DND-41 (cell line): ENCODE measurements at regions not wholly inside any gene's neighbourhood (a gene's known extent, or its start where the extent isn't known, plus 50 kb on each side); places are given as distances from the start of the nearest gene placed in this dataset.

Experiments
- ATAC-seq: fragments of 200-7000 bp; cut with Tn5 transposase; 3 replicates; pipeline ENCODE4 v1.9.1; 2021; ENCODE audit warnings: low read depth; ENCODE audit not compliant: insufficient read depth
- DNase-seq: peaks from one replicate; pipeline ENCODE4 v3.0.0-alpha.2; 2020
- H2AFZ ChIP-seq: 2 replicates; pipeline ENCODE4 v1.6.0; 2012; ENCODE audit warnings: low read depth, low read length
- H3K27ac ChIP-seq: 2 replicates; pipeline ENCODE4 v1.5.1; 2012; ENCODE audit warnings: low read length, inconsistent platforms
- H3K27me3 ChIP-seq: fragments of 200-600 bp; sonication (generic); 2 replicates; pipeline ENCODE4 v1.6.0; 2012; ENCODE audit warnings: low read length, mild to moderate bottlenecking, inconsistent platforms; ENCODE audit not compliant: insufficient read depth, poor library complexity
- H3K36me3 ChIP-seq: 2 replicates; pipeline ENCODE4 v1.5.1; 2012; ENCODE audit warnings: low read length, inconsistent platforms; ENCODE audit not compliant: insufficient read depth
- H3K4me1 ChIP-seq: 2 replicates; pipeline ENCODE4 v1.5.1; 2012; ENCODE audit warnings: mild to moderate bottlenecking, low read length; ENCODE audit not compliant: insufficient read depth
- H3K4me2 ChIP-seq: 2 replicates; pipeline ENCODE4 v1.6.0; 2012; ENCODE audit warnings: mild to moderate bottlenecking, moderate library complexity, low read length, inconsistent platforms; ENCODE audit not compliant: insufficient read depth
- H3K4me3 ChIP-seq, 2 experiments: fragments of 200-600 bp in 1 of 2; shearing (Covaris generic) in 1 of 2; 2 replicates each; pipeline ENCODE4 v1.5.1; 2012 to 2016; ENCODE audit warnings: inconsistent platforms in 2 of 2, low read length in 2 of 2, mild to moderate bottlenecking in 2 of 2, low read depth in 1 of 2, moderate library complexity in 1 of 2
- H3K79me2 ChIP-seq: 2 replicates; pipeline ENCODE4 v1.6.0; 2012; ENCODE audit warnings: low read length, inconsistent platforms; ENCODE audit not compliant: insufficient read depth
- H3K9ac ChIP-seq: 2 replicates; pipeline ENCODE4 v1.6.0; 2012; ENCODE audit warnings: low read depth, mild to moderate bottlenecking, inconsistent platforms, low read length, moderate library complexity
- H3K9me3 ChIP-seq: 2 replicates; pipeline ENCODE4 v1.5.1; 2012; ENCODE audit warnings: low read length, moderate library complexity, mild to moderate bottlenecking, inconsistent platforms; ENCODE audit not compliant: insufficient read depth, severe bottlenecking
- H4K20me1 ChIP-seq: 2 replicates; pipeline ENCODE4 v1.6.0; 2012; ENCODE audit warnings: low read length; ENCODE audit not compliant: insufficient read depth
- EZH2 ChIP-seq: IDR thresholded peaks from 3 replicates; pipeline ENCODE4 v1.6.1; 2012; ENCODE audit warnings: borderline replicate concordance, low read depth, mild to moderate bottlenecking, moderate library complexity, low read length, inconsistent platforms; ENCODE audit not compliant: severe bottlenecking
- TF ChIP-seq, protein P1 (sequence below): IDR thresholded peaks from 2 replicates; pipeline ENCODE4 v1.5.1; 2012; ENCODE audit warnings: borderline replicate concordance, low read length, moderate library complexity, mild to moderate bottlenecking; ENCODE audit not compliant: poor library complexity, severe bottlenecking; ENCODE audit errors: extremely low read depth

- Histone ChIP-seq H3K4me1 (no peaks in the 10 kb centered on the region), H4K20me1 (no peaks in the 10 kb centered on the region), H3K9me3 (no peaks in the 10 kb centered on the region), H3K4me2 (no peak overlapping the region), H3K27me3 (no peaks in the 10 kb centered on the region), H3K36me3 (no peaks in the 10 kb centered on the region), H3K9ac (no peak overlapping the region), H3K27ac (no peak overlapping the region), H3K4me3 (no peak overlapping the region), H3K79me2 (no peaks in the 10 kb centered on the region), H2AFZ (no peak overlapping the region)
- ATAC-seq (no peak), DNase-seq (no peak)
- TF ChIP-seq, protein P1, sequence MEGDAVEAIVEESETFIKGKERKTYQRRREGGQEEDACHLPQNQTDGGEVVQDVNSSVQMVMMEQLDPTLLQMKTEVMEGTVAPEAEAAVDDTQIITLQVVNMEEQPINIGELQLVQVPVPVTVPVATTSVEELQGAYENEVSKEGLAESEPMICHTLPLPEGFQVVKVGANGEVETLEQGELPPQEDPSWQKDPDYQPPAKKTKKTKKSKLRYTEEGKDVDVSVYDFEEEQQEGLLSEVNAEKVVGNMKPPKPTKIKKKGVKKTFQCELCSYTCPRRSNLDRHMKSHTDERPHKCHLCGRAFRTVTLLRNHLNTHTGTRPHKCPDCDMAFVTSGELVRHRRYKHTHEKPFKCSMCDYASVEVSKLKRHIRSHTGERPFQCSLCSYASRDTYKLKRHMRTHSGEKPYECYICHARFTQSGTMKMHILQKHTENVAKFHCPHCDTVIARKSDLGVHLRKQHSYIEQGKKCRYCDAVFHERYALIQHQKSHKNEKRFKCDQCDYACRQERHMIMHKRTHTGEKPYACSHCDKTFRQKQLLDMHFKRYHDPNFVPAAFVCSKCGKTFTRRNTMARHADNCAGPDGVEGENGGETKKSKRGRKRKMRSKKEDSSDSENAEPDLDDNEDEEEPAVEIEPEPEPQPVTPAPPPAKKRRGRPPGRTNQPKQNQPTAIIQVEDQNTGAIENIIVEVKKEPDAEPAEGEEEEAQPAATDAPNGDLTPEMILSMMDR: no peak
- no peak for TF ChIP-seq EZH2
Measured at GRCh38 chr1:88394958-88395357, 289.1 kb upstream of the PKN2 start.

DNA sequence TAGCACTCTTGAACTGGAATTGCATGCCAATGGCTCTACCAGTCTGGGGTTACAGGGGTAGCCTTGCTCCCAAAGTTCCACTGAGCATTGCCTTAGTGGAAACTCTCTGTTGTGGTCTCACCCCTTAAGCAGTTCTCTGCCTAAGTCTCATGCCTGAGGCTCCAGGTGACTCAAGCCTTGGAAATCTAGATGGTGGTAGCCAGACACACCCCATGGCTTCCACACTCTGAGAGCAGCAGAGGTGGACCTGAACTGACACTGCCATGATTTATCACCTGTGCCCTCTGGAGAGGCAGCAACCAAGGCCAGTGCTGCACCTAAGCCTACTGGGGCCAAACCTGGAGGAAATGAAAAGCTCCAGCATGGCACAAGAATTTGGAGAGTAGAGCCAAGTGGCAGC lies 285.7 kb upstream of the PKN2 start:
- Histone ChIP-seq H3K27ac (no peak overlapping the region), H3K9ac (no peak overlapping the region), H4K20me1 (no peaks in the 10 kb centered on the region), H3K79me2 (no peaks in the 10 kb centered on the region), H3K36me3 (no peaks in the 10 kb centered on the region), H3K4me1 (no peaks in the 10 kb centered on the region), H3K9me3 (no peaks in the 10 kb centered on the region), H2AFZ (no peak overlapping the region), H3K4me2 (no peak overlapping the region), H3K4me3 (no peak overlapping the region), H3K27me3 (no peaks in the 10 kb centered on the region)
- no peak for ATAC-seq
- TF ChIP-seq EZH2: no peak
- TF ChIP-seq, protein P1: no peak
- DNase-seq: no peak

- no peaks in the 10 kb centered on the region for H3K4me1 ChIP-seq
- ATAC-seq: no peak
- TF ChIP-seq, protein P1: no peak
- TF ChIP-seq EZH2: no peak
Measured at GRCh38 chr1:88399690-88400089, 284.4 kb upstream of the PKN2 start.

DNA sequence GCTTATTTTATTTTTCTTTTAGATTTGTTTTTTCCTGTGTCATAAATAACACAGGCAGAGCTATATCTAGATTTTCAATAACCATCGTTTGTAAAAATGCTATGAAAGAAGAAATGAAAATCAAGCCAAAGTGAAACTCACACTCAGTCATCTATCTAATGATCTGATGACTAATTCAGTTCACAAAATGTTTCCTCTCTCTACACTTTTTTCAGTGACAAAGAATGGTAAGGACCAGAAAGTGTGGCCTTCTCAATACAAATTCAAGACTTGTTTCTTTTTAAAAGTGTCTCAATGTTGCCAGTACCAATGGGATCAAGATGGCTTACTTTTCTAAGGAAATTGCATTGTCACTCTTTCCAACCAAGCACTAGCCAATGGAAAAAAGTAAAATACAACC lies 282.8 kb upstream of the PKN2 start:
- no peak overlapping the region for H3K4me3 ChIP-seq
- no peak for ATAC-seq
- H3K27ac ChIP-seq: no peak overlapping the region
- no peak for DNase-seq
- no peak overlapping the region for H2AFZ ChIP-seq
- H3K9me3 ChIP-seq: no peaks in the 10 kb centered on the region
- no peaks in the 10 kb centered on the region for H3K4me1 ChIP-seq
- no peak overlapping the region for H3K4me2 ChIP-seq
- H3K79me2 ChIP-seq: no peaks in the 10 kb centered on the region
- no peaks in the 10 kb centered on the region for H3K36me3 ChIP-seq
- TF ChIP-seq, protein P1: no peak
- no peak for TF ChIP-seq EZH2
- no peaks in the 10 kb centered on the region for H3K27me3 ChIP-seq
- no peak overlapping the region for H3K9ac ChIP-seq
- H4K20me1 ChIP-seq: no peaks in the 10 kb centered on the region

More at GRCh38 chr1:88399690-88400089, 284.4 kb upstream of the PKN2 start:
- no peaks in the 10 kb centered on the region for H3K79me2 ChIP-seq
- no peak overlapping the region for H3K27ac ChIP-seq
- no peak overlapping the region for H2AFZ ChIP-seq
- H4K20me1 ChIP-seq: no peaks in the 10 kb centered on the region
- no peaks in the 10 kb centered on the region for H3K36me3 ChIP-seq
- H3K9ac ChIP-seq: no peak overlapping the region
- H3K4me3 ChIP-seq: no peak overlapping the region
- H3K4me2 ChIP-seq: no peak overlapping the region
- no peaks in the 10 kb centered on the region for H3K27me3 ChIP-seq
- H3K9me3 ChIP-seq: no peaks in the 10 kb centered on the region
- no peak for DNase-seq
